Keratinocyte (primary cell): ENCODE measurements at regions not wholly inside any gene's neighbourhood (a gene's known extent, or its start where the extent isn't known, plus 50 kb on each side); places are given as distances from the start of the nearest gene placed in this dataset.

Experiments used
- DNase-seq: peaks from one replicate; pipeline ENCODE4 v3.0.0-alpha.2; 2011; ENCODE audit warnings: low read depth, missing footprints, low spot score
- FAIRE-seq: peaks from 2 replicates; lab custom pipeline; 2011; peaks lifted over from hg19 to GRCh38; lab: Jason Lieb, UNC
- H2AFZ ChIP-seq: 2 replicates; pipeline ENCODE4 v1.6.0; 2012; ENCODE audit warnings: low read length, control low read depth, inconsistent platforms; ENCODE audit not compliant: control insufficient read depth
- H3K27ac ChIP-seq: 2 replicates; pipeline ENCODE4 v1.5.1; 2011; ENCODE audit warnings: low read length; ENCODE audit not compliant: control insufficient read depth, insufficient read depth
- H3K27me3 ChIP-seq: 3 replicates; pipeline ENCODE4 v1.6.0; 2011; ENCODE audit warnings: low read length; ENCODE audit not compliant: control insufficient read depth, insufficient read depth; ENCODE audit errors: extremely low read depth
- H3K36me3 ChIP-seq, 2 experiments: 2 replicates in 1 of 2; 3 replicates in 1 of 2; pipeline ENCODE4 v1.5.1; 2011; ENCODE audit warnings: low read length in 2 of 2, mild to moderate bottlenecking in 1 of 2; ENCODE audit not compliant: control insufficient read depth in 2 of 2, insufficient read depth in 2 of 2; ENCODE audit errors: extremely low read depth in 1 of 2
- H3K4me1 ChIP-seq: 3 replicates; pipeline ENCODE4 v1.5.1; 2011; ENCODE audit warnings: low read length; ENCODE audit not compliant: control insufficient read depth, insufficient read depth; ENCODE audit errors: extremely low read depth
- H3K4me2 ChIP-seq: 3 replicates; pipeline ENCODE4 v1.6.0; 2011; ENCODE audit warnings: low read depth, low read length; ENCODE audit not compliant: control insufficient read depth, insufficient read depth; ENCODE audit errors: extremely low read depth
- H3K4me3 ChIP-seq, 3 experiments: fragments of 200-600 bp in 1 of 3; sonication (generic) in 1 of 3; 2 replicates in 2 of 3; 3 replicates in 1 of 3; pipeline ENCODE4 v1.5.1; 2011 to 2016; ENCODE audit warnings: low read length in 3 of 3, mild to moderate bottlenecking in 3 of 3, control low read depth in 2 of 3, inconsistent platforms in 1 of 3, low read depth in 1 of 3, mixed read lengths in 1 of 3, mixed run types in 1 of 3, moderate library complexity in 1 of 3; ENCODE audit not compliant: control insufficient read depth in 2 of 3, insufficient read depth in 2 of 3; ENCODE audit errors: extremely low read depth in 1 of 3
- H3K79me2 ChIP-seq: 2 replicates; pipeline ENCODE4 v1.6.0; 2012; ENCODE audit warnings: low read length; ENCODE audit not compliant: control insufficient read depth, insufficient read depth
- H3K9ac ChIP-seq: 3 replicates; pipeline ENCODE4 v1.6.0; 2011; ENCODE audit warnings: low read length; ENCODE audit not compliant: control insufficient read depth, insufficient read depth; ENCODE audit errors: extremely low read depth
- H3K9me1 ChIP-seq: 3 replicates; pipeline ENCODE4 v1.6.0; 2011; ENCODE audit warnings: low read length; ENCODE audit not compliant: control insufficient read depth, insufficient read depth; ENCODE audit errors: extremely low read depth
- H3K9me3 ChIP-seq: 2 replicates; pipeline ENCODE4 v1.5.1; 2012; ENCODE audit warnings: low read depth, low read length; ENCODE audit not compliant: control insufficient read depth
- H4K20me1 ChIP-seq: 3 replicates; pipeline ENCODE4 v1.6.0; 2011; ENCODE audit warnings: low read length; ENCODE audit not compliant: control insufficient read depth, insufficient read depth; ENCODE audit errors: extremely low read depth
- CTCF ChIP-seq, 3 experiments: IDR thresholded peaks in 1 of 3; conservative IDR thresholded peaks in 1 of 3; optimal IDR thresholded peaks in 1 of 3; 2 replicates in 2 of 3; 3 replicates in 1 of 3; pipeline versions ENCODE3 to v1.5.1; 2011; ENCODE audit warnings: low read length in 3 of 3, mild to moderate bottlenecking in 3 of 3, moderate library complexity in 2 of 3, control low read depth in 1 of 3, inconsistent platforms in 1 of 3; ENCODE audit not compliant: insufficient read depth in 2 of 3; ENCODE audit errors: extremely low read depth in 1 of 3
- EZH2 ChIP-seq: IDR thresholded peaks from one replicate; pipeline ENCODE4 v1.6.1; 2012; ENCODE audit warnings: inconsistent platforms, mild to moderate bottlenecking, low read length, moderate library complexity
- dilution Hi-C: fragments of 300-500 bp; cut with MboI; formaldehyde crosslinking; loops from one replicate; pipeline ENCODE4 v1.7.0; 2020; ENCODE audit warnings: low sequenced_read_pairs; ENCODE audit not compliant: extremely low pct_ligation_motif_present

DNA sequence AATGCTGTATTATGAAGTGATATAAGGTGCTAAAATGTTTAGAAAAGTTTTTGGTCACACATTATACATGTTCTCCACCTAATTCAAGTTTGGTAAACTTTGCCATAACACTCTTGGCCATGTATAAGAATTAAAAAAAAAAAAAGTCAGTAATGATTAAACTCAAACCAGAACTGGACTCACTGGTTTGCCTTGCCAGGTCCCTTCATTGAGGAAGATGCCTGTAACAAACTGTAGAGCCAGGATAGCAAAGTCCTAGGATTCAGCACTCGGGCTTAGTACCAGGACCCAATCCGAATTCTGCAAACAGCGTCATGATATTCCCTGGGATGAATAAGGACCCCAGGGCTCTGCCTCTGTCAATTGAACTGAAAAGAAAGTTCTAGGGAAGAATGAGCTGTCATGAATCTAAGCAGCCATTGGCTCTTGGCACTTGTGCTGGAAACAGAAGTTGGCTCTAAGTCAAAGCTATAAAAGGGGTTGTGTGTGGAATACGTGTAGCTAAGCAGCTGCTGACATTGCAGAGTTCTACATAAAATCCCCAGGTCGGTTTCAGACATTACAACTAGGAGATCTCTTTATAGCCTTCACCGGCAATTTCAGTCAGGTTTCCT, 216.9 kb downstream of the C7orf25 start:
- no peaks in the 10 kb centered on the region for H3K9me3 ChIP-seq
- H3K4me3 ChIP-seq = no peak overlapping the region
- no peak overlapping the region for H2AFZ ChIP-seq
- no peaks in the 10 kb centered on the region for H3K9me1 ChIP-seq
- H3K4me1 ChIP-seq = no peaks in the 10 kb centered on the region
- no peak for DNase-seq
- TF ChIP-seq CTCF (optimal IDR thresholded peaks at IDR 0.05 in 1 of 3, IDR thresholded peaks at IDR 0.05 in 1 of 3, conservative IDR thresholded peaks at IDR 0.05 in 1 of 3; ENCODE audit: extremely low read depth in 1 of 3, insufficient read depth in 2 of 3, low read length in 3 of 3) (no peak), EZH2 (no peak)
- FAIRE-seq = no peak
- H4K20me1 ChIP-seq = no peaks in the 10 kb centered on the region
- H3K79me2 ChIP-seq = no peaks in the 10 kb centered on the region
- dilution Hi-C loops = no loop called here
- no peak overlapping the region for H3K27ac ChIP-seq
- H3K9ac ChIP-seq = no peak overlapping the region
- H3K27me3 ChIP-seq = no peaks in the 10 kb centered on the region
- H3K36me3 ChIP-seq = no peaks in the 10 kb centered on the region
- no peak overlapping the region for H3K4me2 ChIP-seq

DNA sequence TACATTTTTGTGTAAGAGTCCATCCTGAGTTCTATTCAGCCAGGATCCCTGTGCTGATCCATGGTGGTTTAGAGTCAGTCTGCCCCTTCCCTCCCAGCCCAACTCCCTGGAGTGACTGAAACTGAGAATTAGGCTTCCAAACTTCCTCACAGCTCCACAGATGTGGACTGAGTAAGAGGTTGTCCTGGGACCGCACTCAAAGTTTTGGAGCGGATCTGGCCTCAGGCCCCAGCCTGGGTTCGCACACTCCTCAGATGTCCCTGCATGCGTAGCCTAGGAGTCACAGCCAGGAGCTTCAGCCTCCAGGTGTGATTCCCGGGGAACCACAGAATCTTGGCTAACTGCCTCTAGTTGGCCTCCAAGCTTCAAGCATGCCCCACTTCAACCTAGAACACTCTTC, 218.1 kb downstream of the C7orf25 start:
- no peak overlapping the region for H3K4me2 ChIP-seq
- dilution Hi-C loops = no loop called here
- no peaks in the 10 kb centered on the region for H3K36me3 ChIP-seq
- H3K4me3 ChIP-seq = no peak overlapping the region
- TF ChIP-seq EZH2 (no peak), CTCF (optimal IDR thresholded peaks at IDR 0.05 in 1 of 3, IDR thresholded peaks at IDR 0.05 in 1 of 3, conservative IDR thresholded peaks at IDR 0.05 in 1 of 3; ENCODE audit: extremely low read depth in 1 of 3, insufficient read depth in 2 of 3, low read length in 3 of 3) (no peak)
- H3K4me1 ChIP-seq = no peaks in the 10 kb centered on the region
- no peak overlapping the region for H3K27ac ChIP-seq
- no peak overlapping the region for H2AFZ ChIP-seq
- no peaks in the 10 kb centered on the region for H3K9me3 ChIP-seq
- H4K20me1 ChIP-seq = no peaks in the 10 kb centered on the region
- H3K79me2 ChIP-seq = no peaks in the 10 kb centered on the region
- FAIRE-seq (no peak), DNase-seq (no peak)
- no peak overlapping the region for H3K9ac ChIP-seq
- no peaks in the 10 kb centered on the region for H3K9me1 ChIP-seq
- H3K27me3 ChIP-seq = no peaks in the 10 kb centered on the region
